Lower lobe of right lung (tissue), 2 donors: ENCODE measurements at regions not wholly inside any gene's neighbourhood (a gene's known extent, or its start where the extent isn't known, plus 50 kb on each side); places are given as distances from the start of the nearest gene placed in this dataset.

Experiments used
- ATAC-seq, 2 donors: fragments of 200-7000 bp; cut with Tn5 transposase; one replicate each; pipeline ENCODE4 v1.9.1; 2020 to 2022; ENCODE audit warnings: mild to moderate bottlenecking in 2 of 2, moderate library complexity in 2 of 2
- DNase-seq: peaks from one replicate; pipeline ENCODE4 v3.0.0-alpha.2; 2020
- H3K27ac ChIP-seq: fragments of 200-600 bp; one replicate; pipeline ENCODE4 v1.8.0; 2022
- H3K27me3 ChIP-seq: fragments of 200-600 bp; one replicate; pipeline ENCODE4 v1.8.0; 2022; ENCODE audit warnings: low read depth
- H3K36me3 ChIP-seq: fragments of 200-600 bp; one replicate; pipeline ENCODE4 v1.8.0; 2022; ENCODE audit warnings: mild to moderate bottlenecking
- H3K4me1 ChIP-seq: fragments of 200-600 bp; one replicate; pipeline ENCODE4 v1.8.0; 2022
- H3K4me3 ChIP-seq: fragments of 200-600 bp; one replicate; pipeline ENCODE4 v1.8.0; 2022; ENCODE audit warnings: mild to moderate bottlenecking
- H3K9me3 ChIP-seq: fragments of 200-600 bp; one replicate; pipeline ENCODE4 v1.8.0; 2022
- intact Hi-C: fragments of 100-400 bp; cut with DNase I; formaldehyde crosslinking; loops from one replicate; pipeline ENCODE4 v1.11.0; 2022
- TF ChIP-seq, protein P1 (sequence below): fragments of 200-600 bp; IDR thresholded peaks from one replicate; pipeline ENCODE4 v1.8.0; 2022; ENCODE audit warnings: antibody characterized with exemption, mild to moderate bottlenecking
- donor health status: DM: no; HTN: yes; CAD: no; lungs with severe emphysema.

DNA sequence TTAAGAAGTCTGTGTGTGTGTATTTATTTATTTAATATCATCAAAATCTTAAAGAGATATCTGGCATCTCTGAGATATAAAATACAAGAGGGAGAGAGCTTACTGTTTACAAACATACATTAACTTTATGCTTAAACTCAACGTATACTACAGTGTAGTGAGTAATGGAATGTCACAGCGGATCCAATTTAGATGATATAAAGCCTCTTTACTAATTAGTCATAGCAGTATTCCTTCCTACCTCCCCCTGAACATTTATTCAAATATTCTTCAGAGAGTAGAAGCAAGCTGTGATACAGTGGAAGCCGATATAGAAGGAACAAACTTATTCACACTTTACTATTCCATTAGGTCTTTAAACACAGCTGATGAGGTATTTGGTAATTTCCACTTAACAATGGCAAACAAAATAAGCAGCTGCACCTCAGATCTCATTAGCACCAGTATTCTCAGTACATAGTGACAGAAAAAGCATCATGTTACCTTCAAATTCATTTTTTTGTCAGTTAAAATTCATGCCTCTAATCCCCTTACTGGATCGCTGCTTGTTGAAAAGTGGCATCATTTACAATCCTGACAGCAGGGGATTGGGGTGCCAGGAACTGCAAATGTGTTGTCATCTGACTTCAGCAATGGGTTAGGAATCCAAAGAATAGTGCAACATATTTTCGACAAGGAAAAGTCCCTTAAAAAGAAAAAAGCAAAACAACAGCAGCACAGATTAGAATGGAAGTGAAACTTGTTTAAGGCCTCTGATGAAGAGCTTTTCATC lies 658.7 kb upstream of the EPHA5 start:
- H3K9me3 ChIP-seq: no peaks in the 10 kb centered on the region
- no peak overlapping the region for H3K27ac ChIP-seq
- H3K36me3 ChIP-seq: no peaks in the 10 kb centered on the region
- no peak overlapping the region for H3K4me3 ChIP-seq
- intact Hi-C loops: no loop called here
- no peaks in the 10 kb centered on the region for H3K27me3 ChIP-seq
- H3K4me1 ChIP-seq: no peaks in the 10 kb centered on the region
- TF ChIP-seq, protein P1, sequence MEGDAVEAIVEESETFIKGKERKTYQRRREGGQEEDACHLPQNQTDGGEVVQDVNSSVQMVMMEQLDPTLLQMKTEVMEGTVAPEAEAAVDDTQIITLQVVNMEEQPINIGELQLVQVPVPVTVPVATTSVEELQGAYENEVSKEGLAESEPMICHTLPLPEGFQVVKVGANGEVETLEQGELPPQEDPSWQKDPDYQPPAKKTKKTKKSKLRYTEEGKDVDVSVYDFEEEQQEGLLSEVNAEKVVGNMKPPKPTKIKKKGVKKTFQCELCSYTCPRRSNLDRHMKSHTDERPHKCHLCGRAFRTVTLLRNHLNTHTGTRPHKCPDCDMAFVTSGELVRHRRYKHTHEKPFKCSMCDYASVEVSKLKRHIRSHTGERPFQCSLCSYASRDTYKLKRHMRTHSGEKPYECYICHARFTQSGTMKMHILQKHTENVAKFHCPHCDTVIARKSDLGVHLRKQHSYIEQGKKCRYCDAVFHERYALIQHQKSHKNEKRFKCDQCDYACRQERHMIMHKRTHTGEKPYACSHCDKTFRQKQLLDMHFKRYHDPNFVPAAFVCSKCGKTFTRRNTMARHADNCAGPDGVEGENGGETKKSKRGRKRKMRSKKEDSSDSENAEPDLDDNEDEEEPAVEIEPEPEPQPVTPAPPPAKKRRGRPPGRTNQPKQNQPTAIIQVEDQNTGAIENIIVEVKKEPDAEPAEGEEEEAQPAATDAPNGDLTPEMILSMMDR: no peak
- DNase-seq (no peak), ATAC-seq (no peak)

DNA sequence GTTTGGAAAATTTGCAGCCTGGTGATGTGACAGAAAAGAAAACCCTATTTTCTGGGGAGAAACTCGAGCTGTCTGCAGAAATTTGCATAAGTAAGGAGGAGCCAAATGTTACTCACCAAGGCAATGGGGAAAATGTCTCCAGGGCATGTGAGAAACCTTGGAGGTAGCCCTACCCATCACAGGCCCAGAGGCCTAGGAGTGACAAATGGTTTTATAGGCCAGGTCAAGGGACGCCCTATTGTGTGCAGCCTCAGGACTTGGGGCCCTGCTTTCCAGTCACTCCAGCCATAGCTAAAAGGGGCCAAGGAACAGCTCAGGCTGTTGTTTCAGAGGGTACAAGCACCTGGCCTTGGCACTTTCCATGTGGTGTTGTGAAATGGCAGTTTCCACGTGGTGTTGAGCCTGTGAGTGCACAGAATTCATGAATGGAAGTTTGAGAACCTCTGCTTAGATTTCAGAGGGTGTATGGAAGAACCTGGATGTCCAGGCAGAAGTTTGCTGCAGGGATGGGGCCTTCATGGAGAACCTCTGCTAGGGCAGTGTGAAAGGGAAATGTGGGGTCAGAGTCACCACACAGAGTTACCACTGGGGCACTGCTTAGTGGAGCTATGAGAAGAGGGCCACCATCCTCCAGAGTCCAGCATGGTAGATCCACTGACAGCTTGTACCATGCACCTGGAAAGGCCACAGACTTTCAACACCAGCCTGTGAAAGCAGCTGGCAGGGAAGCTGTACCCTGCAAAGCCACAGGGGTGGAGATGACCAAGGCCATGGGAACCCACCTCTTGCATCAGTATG lies 637.6 kb upstream of the EPHA5 start:
- ATAC-seq (no peak), DNase-seq (no peak)
- no peaks in the 10 kb centered on the region for H3K36me3 ChIP-seq
- no peak overlapping the region for H3K4me3 ChIP-seq
- H3K9me3 ChIP-seq: no peaks in the 10 kb centered on the region
- H3K4me1 ChIP-seq: no peaks in the 10 kb centered on the region
- H3K27me3 ChIP-seq: no peaks in the 10 kb centered on the region
- H3K27ac ChIP-seq: no peak overlapping the region
- intact Hi-C loops: no loop called here
- TF ChIP-seq, protein P1: no peak

DNA sequence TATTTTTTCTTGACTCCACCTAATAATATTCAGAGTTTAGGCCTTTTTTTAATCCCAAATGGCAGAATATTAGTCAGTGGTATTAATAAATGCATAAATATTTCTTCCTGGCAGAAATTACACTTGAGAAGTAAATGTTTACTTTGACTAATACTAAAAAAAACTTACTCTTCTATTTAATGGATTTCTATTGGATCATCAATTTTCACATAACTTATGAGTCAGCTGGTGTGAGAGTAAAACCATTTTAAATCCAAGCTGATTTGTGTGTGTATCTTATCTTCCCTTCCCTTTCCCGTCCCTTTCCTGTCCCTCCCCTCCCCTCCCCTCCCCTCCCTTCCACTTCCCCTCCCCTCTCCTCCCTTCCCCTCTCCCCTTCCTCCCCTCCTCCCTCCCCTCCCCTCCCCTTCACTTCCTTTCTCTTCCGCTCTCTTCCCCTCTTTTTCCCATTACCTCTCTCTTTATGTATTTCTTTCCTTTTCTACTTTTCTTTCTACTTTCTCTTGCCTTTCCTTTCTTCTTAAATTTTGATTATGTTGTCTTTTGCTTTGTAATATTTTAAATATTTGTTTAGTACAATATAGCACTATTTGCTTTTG lies 630.1 kb upstream of the EPHA5 start:
- Histone ChIP-seq H3K27ac (no peak overlapping the region), H3K4me3 (no peak overlapping the region), H3K27me3 (no peaks in the 10 kb centered on the region), H3K36me3 (no peaks in the 10 kb centered on the region), H3K4me1 (no peaks in the 10 kb centered on the region), H3K9me3 (no peaks in the 10 kb centered on the region)
- DNase-seq (no peak), ATAC-seq (no peak)
- intact Hi-C loops: no loop called here
- TF ChIP-seq, protein P1: no peak

DNA sequence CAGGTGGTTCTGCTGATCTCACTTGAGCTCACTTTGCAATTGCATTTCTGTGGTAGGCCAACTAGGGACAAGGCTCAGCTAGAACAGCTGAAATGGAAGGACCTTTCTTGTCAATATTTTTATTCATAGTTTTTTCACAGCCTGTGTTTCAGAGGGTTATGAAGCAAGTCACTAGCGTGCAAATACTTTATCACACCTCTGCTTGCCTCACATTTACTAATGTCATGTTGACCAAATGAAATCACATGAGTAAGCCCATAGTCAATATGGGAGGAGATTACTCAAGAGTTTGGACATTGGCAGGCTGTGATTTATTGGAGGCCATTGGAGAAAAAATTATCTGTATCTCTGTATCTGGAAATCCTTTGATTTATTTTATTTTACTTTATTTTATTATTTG lies 628.3 kb upstream of the EPHA5 start:
- no peak overlapping the region for H3K4me3 ChIP-seq
- no peak for DNase-seq
- H3K27ac ChIP-seq: no peak overlapping the region
- H3K9me3 ChIP-seq: no peaks in the 10 kb centered on the region
- no peak for ATAC-seq
- H3K4me1 ChIP-seq: no peaks in the 10 kb centered on the region
- no peaks in the 10 kb centered on the region for H3K36me3 ChIP-seq
- no peaks in the 10 kb centered on the region for H3K27me3 ChIP-seq
- intact Hi-C loops: no loop called here
- TF ChIP-seq, protein P1: no peak

DNA sequence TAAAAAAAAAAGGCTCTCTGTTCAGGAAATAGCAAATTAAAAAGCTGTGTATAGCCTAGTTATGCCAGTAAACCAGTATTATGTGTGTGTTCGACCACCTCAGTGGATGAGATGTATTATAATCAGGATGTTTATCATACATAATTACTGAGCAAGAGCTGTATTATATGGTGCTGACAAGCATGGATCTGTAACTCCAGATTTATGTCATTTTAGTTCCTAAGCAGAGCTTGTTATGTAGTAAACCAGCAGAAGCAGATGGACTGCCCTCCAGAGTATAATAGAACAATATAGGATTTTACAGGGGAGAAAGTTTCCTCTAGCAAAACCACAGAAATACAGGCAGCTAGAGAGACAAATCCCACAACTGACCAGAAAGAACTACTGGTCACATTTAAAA lies 627.4 kb upstream of the EPHA5 start:
- H3K36me3 ChIP-seq: no peaks in the 10 kb centered on the region
- H3K27me3 ChIP-seq: no peaks in the 10 kb centered on the region
- no peak overlapping the region for H3K27ac ChIP-seq
- TF ChIP-seq, protein P1: no peak
- intact Hi-C loops: no loop called here
- no peaks in the 10 kb centered on the region for H3K9me3 ChIP-seq
- DNase-seq (no peak), ATAC-seq (no peak)
- no peak overlapping the region for H3K4me3 ChIP-seq
- no peaks in the 10 kb centered on the region for H3K4me1 ChIP-seq
